Stomach smooth muscle (tissue), 2 donors: ENCODE measurements at regions not wholly inside any gene's neighbourhood (a gene's known extent, or its start where the extent isn't known, plus 50 kb on each side); places are given as distances from the start of the nearest gene placed in this dataset.

Source experiments
- H3K27ac ChIP-seq: one replicate; pipeline ENCODE4 v1.7.0; 2013; ENCODE audit warnings: mild to moderate bottlenecking, low read length, inconsistent platforms
- H3K27me3 ChIP-seq, 2 donors: one replicate each; pipeline ENCODE4 v1.7.0; 2013; ENCODE audit warnings: low read length in 2 of 2; ENCODE audit not compliant: insufficient read depth in 2 of 2, control insufficient read depth in 1 of 2
- H3K36me3 ChIP-seq, 2 donors: one replicate each; pipeline ENCODE4 v1.7.0; 2013; ENCODE audit warnings: low read length in 2 of 2; ENCODE audit not compliant: control insufficient read depth in 2 of 2, insufficient read depth in 2 of 2
- H3K4me1 ChIP-seq: one replicate; pipeline ENCODE4 v1.7.0; 2013; ENCODE audit warnings: low read length; ENCODE audit not compliant: control insufficient read depth, insufficient read depth
- H3K4me3 ChIP-seq, 2 donors: one replicate each; pipeline ENCODE4 v1.7.0; 2013; ENCODE audit warnings: low read length in 2 of 2
- H3K9ac ChIP-seq, 2 donors: one replicate each; pipeline ENCODE4 v1.7.0; 2013; ENCODE audit warnings: low read length in 2 of 2, mild to moderate bottlenecking in 1 of 2
- H3K9me3 ChIP-seq, 2 donors: one replicate each; pipeline ENCODE4 v1.7.0; 2013; ENCODE audit warnings: low read length in 2 of 2; ENCODE audit not compliant: control insufficient read depth in 2 of 2
- donor health status: healthy.
- donor health status: Pancreatic carcinoma.

DNA sequence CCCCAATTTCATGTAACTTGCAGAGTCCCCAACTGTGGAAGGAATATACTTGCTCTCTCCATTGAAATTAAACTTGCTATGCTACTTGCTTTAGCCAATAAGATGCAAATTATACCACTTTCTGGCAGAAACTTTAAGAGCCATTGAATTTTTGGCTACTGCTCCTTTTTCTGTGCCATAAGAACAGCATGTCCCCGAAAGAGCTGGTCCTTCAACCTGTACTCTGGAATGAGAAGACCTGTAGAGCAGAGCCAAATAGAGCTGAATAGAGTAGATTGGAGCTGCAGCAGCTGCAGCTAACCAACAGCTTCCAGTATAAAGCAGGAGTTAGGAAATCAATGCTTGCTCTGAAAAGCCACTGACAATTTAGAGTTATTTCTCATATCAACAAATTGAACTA is 472.3 kb upstream of the B3GALT2 start:
- Histone ChIP-seq H3K27me3 (no peaks in the 10 kb centered on the region), H3K36me3 (no peaks in the 10 kb centered on the region), H3K4me1 (peaks cover 3% of the 10 kb centered on the region), H3K9ac (no peak overlapping the region), H3K27ac (no peak overlapping the region), H3K9me3 (peaks cover 7 to 8% of the 10 kb centered on the region in 2 donors), H3K4me3 (no peak overlapping the region)

DNA sequence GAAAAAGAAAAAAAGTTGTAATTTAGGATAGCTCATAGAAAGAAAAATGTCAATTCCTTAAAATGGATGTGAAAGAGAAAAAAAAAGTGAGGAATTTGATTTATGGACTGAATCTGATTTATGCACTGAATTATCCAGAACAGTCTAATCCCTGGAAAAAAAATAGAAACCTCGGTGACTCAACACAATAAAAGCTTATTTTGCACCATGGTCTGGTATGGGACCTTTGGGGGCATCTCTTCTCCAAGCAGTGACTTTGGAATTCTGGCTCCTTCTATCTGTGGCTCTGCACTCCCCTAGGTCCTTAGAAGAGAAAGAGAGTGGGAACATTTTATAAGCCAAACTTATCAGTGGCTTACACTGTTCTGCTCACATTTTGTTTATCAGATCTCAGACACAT is 471.7 kb upstream of the B3GALT2 start:
- Histone ChIP-seq H3K27ac (no peak overlapping the region), H3K4me3 (no peak overlapping the region), H3K27me3 (no peaks in the 10 kb centered on the region), H3K4me1 (peaks cover 3% of the 10 kb centered on the region), H3K9me3 (peaks cover 7 to 8% of the 10 kb centered on the region in 2 donors), H3K36me3 (no peaks in the 10 kb centered on the region), H3K9ac (no peak overlapping the region)

DNA sequence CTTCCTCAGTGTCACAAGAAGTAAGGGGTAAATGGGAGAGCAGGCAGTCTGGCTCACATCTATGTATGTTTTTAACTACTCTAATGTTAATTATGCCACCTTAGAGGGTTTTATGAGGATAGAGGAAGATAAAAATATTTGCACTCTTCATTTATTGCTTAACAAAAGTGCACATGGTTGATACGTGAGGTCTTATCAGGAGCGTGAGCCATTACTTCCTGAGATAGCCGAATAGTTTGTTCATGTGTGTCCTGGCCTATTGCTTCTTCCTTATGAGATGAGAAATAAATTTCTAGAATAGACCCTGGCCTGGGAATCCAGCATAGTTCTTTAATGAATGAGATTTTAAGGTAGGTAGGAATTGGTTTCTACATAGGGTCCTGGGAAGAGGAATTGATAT is 471.1 kb upstream of the B3GALT2 start:
- no peak overlapping the region for H3K9ac ChIP-seq
- no peak overlapping the region for H3K4me3 ChIP-seq
- no peaks in the 10 kb centered on the region for H3K36me3 ChIP-seq
- H3K4me1 ChIP-seq = peaks cover 3% of the 10 kb centered on the region
- H3K27ac ChIP-seq = no peak overlapping the region
- no peaks in the 10 kb centered on the region for H3K27me3 ChIP-seq
- peaks cover 7 to 8% of the 10 kb centered on the region in 2 donors for H3K9me3 ChIP-seq

DNA sequence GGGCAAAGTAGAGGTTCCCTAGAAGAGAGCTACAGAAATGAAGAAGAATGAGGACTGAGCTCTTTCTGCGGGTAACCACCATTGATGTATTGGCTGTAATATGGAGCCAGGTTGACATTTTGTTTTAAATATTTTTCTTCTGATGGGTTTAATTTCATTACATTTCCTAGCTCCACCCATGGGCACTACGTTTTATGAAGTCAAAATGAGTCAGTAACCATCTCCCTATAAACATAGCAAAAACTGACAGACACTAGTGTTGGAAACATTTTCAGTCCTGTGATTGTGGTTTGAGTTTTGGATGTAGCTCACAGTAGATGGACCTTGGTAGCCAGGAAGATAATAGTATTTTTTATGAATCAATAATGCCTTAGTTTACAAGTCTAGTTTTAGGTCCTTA is 470.4 kb upstream of the B3GALT2 start:
- Histone ChIP-seq H3K36me3 (no peaks in the 10 kb centered on the region), H3K27me3 (no peaks in the 10 kb centered on the region), H3K4me3 (no peak overlapping the region), H3K27ac (no peak overlapping the region), H3K9me3 (peaks cover 7 to 8% of the 10 kb centered on the region in 2 donors), H3K4me1 (peaks cover 3% of the 10 kb centered on the region), H3K9ac (no peak overlapping the region)

DNA sequence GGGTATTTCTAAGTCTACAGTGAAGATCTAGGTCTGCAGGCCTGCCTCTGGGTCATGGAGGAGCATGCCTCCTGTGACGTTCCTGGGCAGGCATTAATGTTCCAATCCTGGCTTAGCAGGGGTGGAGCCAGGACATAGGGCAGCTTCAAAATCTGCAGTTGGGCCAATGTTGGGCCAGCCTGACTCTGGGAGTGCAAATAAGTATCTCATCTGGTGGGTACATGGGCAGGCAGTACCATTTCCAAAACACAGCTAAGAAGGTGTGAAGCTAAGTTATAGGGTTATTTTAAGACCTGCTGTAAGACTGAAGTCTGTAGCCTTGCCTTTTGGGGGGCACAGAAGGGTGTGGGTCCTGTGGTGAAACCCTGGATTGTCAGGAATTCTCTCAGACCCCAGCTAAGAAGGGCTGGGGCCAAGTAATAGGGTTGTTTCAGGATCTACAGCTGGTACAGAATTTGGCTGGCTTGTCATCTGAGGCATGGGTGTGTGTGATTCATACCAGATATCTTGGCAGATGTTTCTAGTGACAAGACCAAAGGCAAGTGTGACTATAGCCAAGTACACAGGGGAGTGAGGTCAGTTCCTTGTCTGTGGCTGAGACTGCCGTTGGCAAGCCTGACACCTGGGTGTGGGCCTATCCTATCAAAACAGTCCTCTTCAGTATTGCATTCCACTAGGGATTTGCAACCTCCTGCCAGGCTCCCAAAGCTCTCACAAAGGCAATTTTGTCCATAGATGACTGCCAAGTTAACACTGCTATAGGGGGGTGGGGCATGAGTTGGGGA is 468.7 kb upstream of the B3GALT2 start:
- no peaks in the 10 kb centered on the region for H3K36me3 ChIP-seq
- H3K27ac ChIP-seq = no peak overlapping the region
- no peaks in the 10 kb centered on the region for H3K27me3 ChIP-seq
- peaks cover 7 to 15% of the 10 kb centered on the region in 2 donors for H3K9me3 ChIP-seq
- no peak overlapping the region for H3K4me3 ChIP-seq
- H3K4me1 ChIP-seq = peaks cover 3% of the 10 kb centered on the region
- H3K9ac ChIP-seq = no peak overlapping the region

DNA sequence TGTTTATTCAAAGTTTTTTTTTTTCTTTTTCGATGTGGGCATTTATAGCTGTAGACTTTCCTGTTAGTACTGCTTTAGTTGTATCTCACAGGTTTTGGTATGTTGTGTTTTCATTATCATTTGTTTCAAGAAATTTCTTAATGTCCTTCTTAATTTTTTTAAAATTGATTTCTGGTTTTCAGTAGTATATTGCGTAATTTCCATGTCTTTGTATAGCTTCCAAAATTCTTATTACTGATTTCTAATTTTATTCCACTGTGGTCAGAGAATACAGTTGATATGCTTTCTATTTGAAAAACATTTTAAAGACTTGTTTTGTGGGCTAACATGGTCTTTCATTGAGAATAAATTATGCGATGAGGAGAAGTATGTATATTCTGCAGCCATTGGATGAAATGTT is 463.2 kb upstream of the B3GALT2 start:
- no peaks in the 10 kb centered on the region for H3K4me1 ChIP-seq
- H3K9me3 ChIP-seq = peaks cover 5 to 8% of the 10 kb centered on the region in 2 donors
- no peaks in the 10 kb centered on the region for H3K27me3 ChIP-seq
- no peaks in the 10 kb centered on the region for H3K36me3 ChIP-seq
- no peak overlapping the region for H3K27ac ChIP-seq
- H3K4me3 ChIP-seq = no peak overlapping the region
- no peak overlapping the region for H3K9ac ChIP-seq

DNA sequence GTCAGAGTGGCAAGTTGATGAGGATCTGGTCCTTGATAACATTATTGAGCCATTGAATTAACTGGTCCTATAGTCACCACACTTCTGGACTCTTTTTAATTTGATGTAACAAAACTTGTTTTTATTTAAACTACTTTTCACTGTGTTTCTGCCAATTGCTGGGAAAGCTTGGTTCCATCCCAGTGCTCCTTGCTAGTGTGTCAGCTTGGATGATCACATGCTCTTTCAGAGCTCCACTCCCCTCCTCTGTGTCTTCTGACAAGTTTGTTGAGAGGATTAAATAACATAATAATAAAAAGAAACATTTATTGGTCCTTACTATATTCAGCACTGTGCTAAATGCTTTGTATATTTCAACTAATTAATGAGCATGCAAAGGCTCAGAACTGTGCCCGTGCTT is 448.5 kb upstream of the B3GALT2 start:
- H3K9ac ChIP-seq = no peak overlapping the region
- H3K4me3 ChIP-seq = no peak overlapping the region

DNA sequence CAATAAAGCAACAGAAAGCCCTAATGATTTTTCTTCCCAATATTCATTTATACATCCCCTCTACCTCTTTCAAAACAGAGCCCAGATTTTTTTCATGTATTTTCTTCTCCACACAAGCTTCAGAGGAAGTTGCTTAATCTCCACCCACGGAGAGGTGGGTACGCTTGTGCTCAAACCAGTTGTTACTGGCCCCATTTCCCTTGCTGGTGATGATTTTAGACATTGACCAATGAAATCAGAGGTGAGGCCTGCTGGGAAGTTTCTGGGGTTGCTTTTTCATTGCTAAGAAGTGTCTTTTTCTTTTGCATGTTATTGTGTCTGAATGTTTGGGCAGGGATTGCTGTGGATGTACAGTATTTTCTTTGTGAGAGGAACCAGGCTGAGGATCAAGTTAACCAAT is 448.1 kb upstream of the B3GALT2 start:
- Histone ChIP-seq H3K27ac (no peak overlapping the region), H3K4me1 (no peaks in the 10 kb centered on the region)

More for the DNA sequence above, 448.5 kb upstream of the B3GALT2 start:
- no peaks in the 10 kb centered on the region for H3K9me3 ChIP-seq
- no peak overlapping the region for H3K27ac ChIP-seq
- no peaks in the 10 kb centered on the region for H3K27me3 ChIP-seq
- no peaks in the 10 kb centered on the region for H3K4me1 ChIP-seq
- no peaks in the 10 kb centered on the region for H3K36me3 ChIP-seq

DNA sequence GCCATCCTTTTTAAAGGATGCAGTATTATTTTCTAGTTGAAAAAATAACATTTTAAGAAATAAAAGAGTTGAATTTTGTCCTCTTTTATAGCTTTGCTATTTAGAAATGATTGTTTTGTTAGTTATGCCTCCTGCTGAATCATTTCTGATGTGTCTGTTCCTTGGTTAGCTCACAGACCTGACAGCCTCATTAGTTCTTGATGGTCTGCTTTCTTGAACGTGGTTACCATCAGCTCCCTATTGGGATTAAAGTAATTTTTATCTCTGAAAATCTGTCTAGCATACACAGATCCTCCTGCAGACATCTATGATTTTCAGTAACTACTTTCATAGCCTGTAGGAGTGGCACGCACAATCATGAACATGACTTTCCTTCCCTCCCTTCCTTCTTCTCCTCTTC is 447.6 kb upstream of the B3GALT2 start:
- Histone ChIP-seq H3K36me3 (no peaks in the 10 kb centered on the region), H3K4me1 (no peaks in the 10 kb centered on the region), H3K9ac (no peak overlapping the region), H3K9me3 (no peaks in the 10 kb centered on the region), H3K27me3 (no peaks in the 10 kb centered on the region), H3K27ac (no peak overlapping the region), H3K4me3 (no peak overlapping the region)

More for the DNA sequence above, 448.1 kb upstream of the B3GALT2 start:
- no peaks in the 10 kb centered on the region for H3K27me3 ChIP-seq
- no peaks in the 10 kb centered on the region for H3K9me3 ChIP-seq
- no peak overlapping the region for H3K9ac ChIP-seq
- H3K36me3 ChIP-seq = no peaks in the 10 kb centered on the region
- no peak overlapping the region for H3K4me3 ChIP-seq

DNA sequence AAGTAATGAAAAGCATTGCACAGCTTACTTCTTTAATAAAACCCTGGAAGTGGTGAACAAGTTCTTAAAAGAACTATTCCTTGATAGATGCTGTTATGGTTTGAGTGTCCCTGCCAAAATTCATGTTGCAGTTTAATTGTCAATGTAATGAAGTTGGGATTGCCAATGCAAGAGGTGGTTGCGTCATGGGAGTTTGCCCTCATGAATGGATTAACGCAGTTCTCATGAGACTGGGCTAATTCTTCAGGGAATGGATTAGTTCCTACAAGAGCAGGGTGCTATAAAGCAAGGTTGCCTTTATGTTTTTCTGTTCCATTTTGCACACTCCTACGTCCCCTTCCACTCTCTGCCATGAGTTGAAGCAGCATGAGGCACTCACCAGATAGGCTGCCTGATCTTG is 446.7 kb upstream of the B3GALT2 start:
- H3K4me1 ChIP-seq = no peaks in the 10 kb centered on the region
- no peaks in the 10 kb centered on the region for H3K27me3 ChIP-seq
- no peak overlapping the region for H3K27ac ChIP-seq
- H3K9ac ChIP-seq = no peak overlapping the region
- H3K4me3 ChIP-seq = no peak overlapping the region
- H3K9me3 ChIP-seq = no peaks in the 10 kb centered on the region
- H3K36me3 ChIP-seq = no peaks in the 10 kb centered on the region

DNA sequence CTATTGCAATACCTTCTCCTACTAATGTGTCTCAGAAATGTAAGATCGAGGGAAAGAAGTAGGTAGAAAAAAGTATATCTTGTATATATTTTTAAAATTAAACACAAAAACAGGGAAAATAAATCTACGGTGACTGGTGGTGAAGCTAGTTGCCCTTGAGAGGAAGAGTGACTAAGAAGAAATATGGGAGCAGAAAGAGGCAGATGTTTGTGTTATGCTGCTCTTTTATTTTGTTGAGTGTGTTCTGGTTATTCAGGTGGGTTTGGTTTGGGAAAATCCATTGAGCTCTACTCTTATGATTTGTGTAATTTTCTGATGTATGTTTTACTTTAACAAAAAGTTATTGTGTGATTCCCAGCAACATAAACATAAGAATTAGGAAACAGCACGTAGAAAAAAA is 444.9 kb upstream of the B3GALT2 start:
- no peak overlapping the region for H3K4me3 ChIP-seq
- no peak overlapping the region for H3K9ac ChIP-seq
- H3K4me1 ChIP-seq = no peaks in the 10 kb centered on the region
- H3K27me3 ChIP-seq = no peaks in the 10 kb centered on the region
- H3K36me3 ChIP-seq = no peaks in the 10 kb centered on the region
- H3K9me3 ChIP-seq = no peaks in the 10 kb centered on the region
- H3K27ac ChIP-seq = no peak overlapping the region
